HG02588 (cell line): ENCODE measurements at regions not wholly inside any gene's neighbourhood (a gene's known extent, or its start where the extent isn't known, plus 50 kb on each side); places are given as distances from the start of the nearest gene placed in this dataset.

Experiments
- ATAC-seq: cut with Tn5 transposase; IDR thresholded peaks from one replicate; pipeline ENCODE4 v1.9.1; 2021; ENCODE audit warnings: mild to moderate bottlenecking, moderate library complexity; ENCODE audit not compliant: unreplicated experiment

DNA sequence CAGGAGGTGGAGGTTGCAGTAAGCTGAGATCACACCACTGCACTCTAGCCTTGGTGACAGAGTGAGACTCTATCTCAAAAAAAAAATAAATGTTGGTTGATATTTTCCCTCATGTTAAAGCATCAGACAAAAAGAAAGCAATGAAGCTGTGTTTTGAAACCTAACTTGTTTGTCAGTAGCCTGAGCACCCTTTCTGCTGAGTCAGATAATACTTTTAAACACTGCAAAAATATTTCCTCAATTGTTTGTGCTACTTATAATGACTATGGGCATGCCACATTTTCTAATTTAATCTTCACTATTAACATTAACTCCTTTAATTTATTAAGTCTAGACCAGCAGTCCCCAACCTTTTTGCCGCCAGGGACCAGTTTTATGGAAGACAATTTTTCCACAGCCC, 236.3 kb upstream of the AGAP1 start:
- no peak for ATAC-seq

GRCh38 chr2:235262750-235263149, 231.1 kb upstream of the AGAP1 start:
- ATAC-seq, result no peak

DNA sequence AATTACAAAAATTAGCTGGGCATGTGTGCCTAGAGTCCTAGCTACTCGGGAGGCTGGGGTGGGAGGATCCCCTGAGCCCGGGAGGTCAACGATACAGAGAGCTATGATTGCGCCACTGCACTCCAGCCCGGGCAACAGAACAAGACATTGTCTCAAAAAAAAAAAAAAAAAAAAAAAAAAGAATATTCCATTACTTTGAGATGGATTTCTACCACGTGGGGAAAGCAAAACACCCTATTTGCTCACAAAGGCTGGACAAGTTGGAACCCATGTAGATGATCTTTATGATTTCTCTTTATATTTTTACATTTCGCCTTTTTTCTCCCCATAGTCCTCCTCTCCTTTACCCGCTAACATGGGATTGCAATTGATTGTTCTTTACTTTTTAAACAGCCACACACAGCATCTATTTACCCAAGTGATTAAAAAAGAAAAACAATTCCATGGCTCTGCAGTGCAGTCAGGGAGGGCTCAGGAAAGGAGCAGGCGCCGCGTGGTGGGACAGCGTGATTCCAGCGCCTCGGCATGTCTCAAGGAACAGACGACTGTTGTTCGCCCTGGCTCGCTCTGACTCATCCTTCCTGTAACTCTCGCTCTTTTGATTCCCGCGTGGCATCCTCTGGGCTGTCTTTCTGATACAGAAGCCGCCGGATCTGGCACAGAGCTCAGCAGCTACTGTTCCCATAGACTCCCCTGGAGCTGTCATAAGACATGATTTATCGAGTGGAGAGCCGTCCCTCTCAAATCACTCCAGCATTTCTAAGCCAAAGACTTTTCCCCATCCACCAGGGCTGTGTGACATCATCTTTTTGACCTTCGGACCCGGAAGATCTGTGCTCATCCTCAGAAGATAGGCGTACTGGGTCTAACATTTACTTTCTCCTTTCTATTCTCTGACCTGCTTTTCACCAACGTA, 230.4 kb upstream of the AGAP1 start:
- ATAC-seq, result no peak

DNA sequence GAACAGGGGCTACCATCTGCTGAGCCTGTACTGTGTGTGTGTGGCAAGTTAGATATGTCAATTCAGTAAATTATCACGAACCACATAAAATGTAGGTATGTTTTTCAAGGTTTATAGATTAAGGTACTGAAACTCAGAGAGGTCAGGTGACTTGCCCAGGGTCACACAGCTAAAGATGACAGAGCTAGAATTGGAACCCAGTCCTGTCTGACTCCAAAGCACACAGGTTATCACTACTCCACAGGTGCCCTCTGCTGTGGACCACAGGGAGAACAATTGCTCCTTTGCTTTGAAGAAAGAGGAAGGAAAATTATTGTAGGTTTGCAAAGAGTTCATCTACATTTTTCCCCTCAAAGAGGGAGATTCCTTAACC, 229.7 kb upstream of the AGAP1 start:
- no peak for ATAC-seq

DNA sequence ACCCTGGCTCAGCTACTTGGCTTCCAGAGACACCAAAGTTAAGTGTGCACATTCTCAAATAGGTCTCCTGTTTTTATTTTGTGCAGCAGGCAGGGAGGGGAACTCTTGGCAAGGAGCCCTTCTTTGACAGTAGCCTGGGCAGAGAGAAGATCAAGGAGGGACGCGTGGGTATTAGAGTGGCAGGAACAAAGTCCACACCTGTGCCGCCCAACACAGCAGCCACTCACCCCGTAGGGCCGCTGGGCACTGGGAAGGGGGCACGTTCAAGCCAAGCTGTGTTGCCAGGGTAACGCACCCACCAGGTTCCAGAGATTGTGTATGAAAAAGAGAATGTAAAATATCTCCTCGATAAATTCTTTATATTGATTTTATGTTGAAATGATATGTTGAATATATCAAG, 229.3 kb upstream of the AGAP1 start:
- ATAC-seq, result no peak

DNA sequence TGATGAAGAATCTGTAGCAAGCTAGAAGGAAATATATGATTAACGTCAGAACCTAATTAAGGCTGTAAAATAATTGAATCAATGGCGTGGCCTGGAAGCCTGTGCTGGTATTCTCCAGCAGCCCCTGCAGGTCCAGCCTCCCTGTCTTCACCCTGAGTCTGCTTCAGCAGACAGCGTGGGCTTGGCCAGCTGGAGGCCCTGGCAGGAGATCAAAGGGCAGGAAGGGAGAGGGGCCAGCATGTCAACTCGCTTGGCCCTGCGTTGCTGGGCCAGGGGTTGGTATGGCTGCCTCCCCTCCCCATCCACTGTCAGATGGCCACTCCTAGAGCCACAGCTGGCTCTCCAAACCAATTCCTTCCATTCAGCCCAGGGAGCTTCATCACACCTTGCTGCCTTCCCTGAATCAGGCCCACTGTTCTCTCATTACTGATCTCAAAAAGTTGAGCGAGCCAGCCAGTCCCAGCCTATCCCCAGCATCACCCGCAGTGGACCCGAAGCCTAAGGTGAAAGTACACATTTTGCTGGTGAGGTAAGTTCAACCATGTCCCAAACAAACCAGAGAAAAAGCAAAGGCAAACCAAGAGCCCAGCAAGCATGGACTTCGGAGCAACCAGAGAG, 228.4 kb upstream of the AGAP1 start:
- no peak for ATAC-seq

GRCh38 chr2:235267251-235267650, 226.6 kb upstream of the AGAP1 start:
- ATAC-seq, result no peak

DNA sequence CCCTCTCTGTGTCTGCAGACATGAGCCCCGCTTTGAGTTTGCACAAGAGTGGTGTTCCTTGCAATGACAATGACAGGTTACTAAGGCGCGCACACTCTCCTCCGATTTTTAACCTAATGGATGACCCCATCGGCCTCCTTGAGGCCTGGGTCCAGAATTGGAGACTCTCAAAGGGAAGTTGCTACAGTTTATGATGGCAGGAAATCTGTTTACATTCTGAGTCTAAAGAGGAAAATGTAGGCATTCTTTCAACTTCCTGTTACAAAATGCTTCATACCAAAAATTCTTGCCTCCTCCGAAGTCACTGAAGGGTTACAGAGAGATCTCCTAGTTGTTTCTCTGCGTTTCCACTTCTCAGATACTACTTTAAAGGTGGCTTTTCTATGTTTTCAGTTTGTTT, 225.3 kb upstream of the AGAP1 start:
- no peak for ATAC-seq

DNA sequence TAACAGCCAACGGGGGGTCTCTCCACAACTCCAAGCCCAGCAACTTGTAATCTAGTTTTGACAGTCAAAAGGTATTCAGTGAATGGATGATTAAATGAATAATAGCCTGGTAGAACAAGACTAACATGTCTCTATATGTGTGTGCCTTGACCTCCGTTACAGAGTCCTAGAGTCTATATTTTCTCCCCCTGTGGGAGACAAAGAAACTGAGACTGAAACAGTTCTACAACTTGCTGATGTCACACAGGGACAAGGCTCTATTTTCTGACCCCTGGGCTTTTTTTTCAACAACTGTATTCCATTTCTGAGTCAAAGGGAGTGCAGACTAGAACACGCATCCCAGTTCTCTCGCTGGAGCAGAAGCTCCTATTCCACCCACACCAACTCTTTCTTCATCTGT, 223.6 kb upstream of the AGAP1 start:
- ATAC-seq, result peak; percentile 66

GRCh38 chr2:235270956-235271355, 222.9 kb upstream of the AGAP1 start:
- ATAC-seq, result peak; percentile 85

- ATAC-seq, result no peak
Measured at GRCh38 chr2:235271936-235272335, 221.9 kb upstream of the AGAP1 start.

- no peak for ATAC-seq
Measured at GRCh38 chr2:235274023-235274422, 219.8 kb upstream of the AGAP1 start.

- no peak for ATAC-seq
Measured at GRCh38 chr2:235277485-235277884, 216.4 kb upstream of the AGAP1 start.

DNA sequence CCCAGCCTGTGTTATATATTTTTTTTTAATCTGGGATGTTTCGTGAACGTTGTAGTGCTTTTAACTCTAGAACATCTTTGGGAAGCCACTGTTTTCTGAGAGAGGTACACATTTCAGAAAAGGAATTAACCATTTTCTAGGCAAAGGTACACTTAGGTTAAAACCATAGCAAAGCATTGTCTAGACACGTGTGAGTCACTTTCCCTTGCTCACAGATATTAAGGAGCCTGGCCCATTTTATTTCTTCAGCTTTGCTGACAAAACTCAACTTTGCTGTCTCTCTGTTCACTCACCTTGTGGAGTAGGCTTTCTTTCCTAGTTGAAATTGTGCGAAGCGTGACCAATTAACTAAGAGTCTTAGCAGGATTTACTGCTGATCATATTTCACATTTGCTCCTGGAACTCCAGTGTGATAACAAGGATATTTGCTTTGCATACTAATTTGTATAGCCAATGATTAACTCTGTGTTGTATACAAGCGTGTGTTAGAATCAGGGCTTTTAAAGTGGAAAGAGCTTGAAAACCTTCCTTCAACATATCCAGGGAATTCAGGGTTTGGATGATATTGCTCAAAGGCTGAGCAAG, 215.0 kb upstream of the AGAP1 start:
- no peak for ATAC-seq

- no peak for ATAC-seq
Measured at GRCh38 chr2:235279965-235280364, 213.9 kb upstream of the AGAP1 start.

- ATAC-seq, result no peak
Measured at GRCh38 chr2:235283246-235283645, 210.6 kb upstream of the AGAP1 start.

DNA sequence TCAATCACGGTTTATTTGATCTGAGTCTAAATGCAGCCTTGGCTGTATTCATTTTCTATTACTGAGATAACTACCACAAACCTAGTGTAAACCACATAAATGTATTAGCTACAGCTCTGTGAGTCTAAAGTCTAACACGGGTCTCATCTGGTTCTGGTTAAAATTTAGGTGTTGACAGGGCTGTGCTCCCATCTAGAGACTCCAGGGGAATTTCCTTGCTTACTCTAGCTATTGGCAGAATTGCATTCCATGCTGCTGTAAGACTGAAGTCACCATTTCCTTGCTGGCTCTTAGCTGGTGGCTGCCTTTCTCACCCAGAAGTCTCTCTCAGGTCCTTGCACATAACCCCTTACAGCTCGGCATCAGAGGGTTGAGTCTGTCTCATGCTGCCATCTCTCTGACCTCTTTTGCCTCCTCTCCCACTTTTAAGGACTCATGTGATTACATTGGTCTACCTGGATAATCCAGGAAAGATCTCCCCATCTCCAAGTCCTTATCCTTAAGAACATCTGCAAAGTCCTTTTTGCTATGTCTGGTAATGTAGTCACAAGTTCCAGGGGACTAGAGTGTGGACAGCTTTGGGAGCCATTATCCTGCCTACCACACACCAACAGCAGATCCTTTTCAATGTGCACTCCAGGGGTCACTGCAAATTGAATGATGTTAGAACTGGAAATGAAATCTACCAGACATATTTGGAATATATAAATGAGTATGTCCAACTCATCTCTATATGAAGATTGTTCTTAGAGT, 207.0 kb upstream of the AGAP1 start:
- ATAC-seq, result no peak

DNA sequence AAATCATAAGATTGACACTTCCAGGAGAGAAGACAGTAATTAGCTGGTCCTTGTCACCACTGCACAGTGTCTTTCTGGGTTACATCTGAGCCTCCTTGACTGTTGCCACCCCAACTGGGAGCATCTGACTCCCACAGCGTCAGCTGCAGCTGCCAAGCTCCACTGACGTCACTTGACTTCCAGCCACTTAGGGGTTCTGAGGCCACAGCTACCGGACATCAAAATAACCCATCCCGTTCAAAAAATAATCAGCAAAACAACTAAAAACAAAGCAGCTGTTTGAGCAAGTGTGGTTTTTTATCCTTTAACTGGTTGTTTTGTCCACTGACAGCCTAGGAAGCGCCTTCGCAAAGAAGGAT, 206.5 kb upstream of the AGAP1 start:
- ATAC-seq, result no peak

DNA sequence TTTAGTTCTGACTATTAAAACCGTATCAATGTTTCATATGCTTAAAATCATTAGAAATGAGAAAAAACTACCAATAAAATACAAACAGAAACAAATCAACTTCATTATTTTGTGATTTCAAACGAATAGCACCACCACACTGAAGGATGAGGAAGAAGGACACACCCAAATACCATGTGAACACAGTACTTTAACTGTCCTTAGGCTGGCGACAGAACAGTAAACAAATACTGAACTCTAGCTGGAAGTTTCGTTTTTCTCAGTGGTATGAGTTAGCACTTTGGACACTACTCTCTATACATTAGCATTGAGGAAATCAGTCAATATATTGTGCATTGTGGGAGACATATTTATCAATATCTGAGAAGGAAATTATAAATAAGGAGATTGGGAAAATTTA, 202.4 kb upstream of the AGAP1 start:
- no peak for ATAC-seq

GRCh38 chr2:235293061-235293460, 200.8 kb upstream of the AGAP1 start:
- no peak for ATAC-seq

- no peak for ATAC-seq
Measured at GRCh38 chr2:235295831-235296230, 198.0 kb upstream of the AGAP1 start.
